ENCODE measurements at regions not wholly inside any gene's neighbourhood (a gene's known extent, or its start where the extent isn't known, plus 50 kb on each side); places are given as distances from the start of the nearest gene placed in this dataset.
A peak's percentile ranks its signal among the peaks of the same experiment; 100 is the strongest.

DNA sequence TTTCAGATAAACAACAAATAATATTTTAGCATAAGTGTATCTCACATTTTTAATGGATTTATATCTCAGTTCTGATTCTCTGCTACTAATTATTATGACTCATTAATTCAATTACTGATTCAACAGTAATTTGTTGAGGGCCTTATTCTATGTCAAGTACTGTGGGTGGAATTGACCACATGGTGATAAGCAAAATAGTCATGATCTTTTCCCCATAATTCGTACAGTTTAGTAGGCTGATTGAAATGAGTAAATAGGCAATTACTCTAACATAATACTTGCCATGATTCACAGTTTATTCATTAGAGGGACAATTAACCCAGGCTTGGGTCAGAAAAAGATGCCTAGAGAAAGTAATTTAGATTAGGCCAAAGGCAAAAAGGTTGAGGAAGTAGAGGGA, 60.9 kb upstream of the SLC4A7 start:
- no peak for DNase-seq (ENCODE audit: low read depth in 1 of 2, low spot score in 1 of 2)
- H3K9me3 ChIP-seq (ENCODE audit: low read depth), result no peaks in the 10 kb centered on the region
- H3K27me3 ChIP-seq, result no peaks in the 10 kb centered on the region
- H3K4me1 ChIP-seq (ENCODE audit: low read depth), result no peaks in the 10 kb centered on the region
- H3K27ac ChIP-seq, result no peak overlapping the region
- no peak overlapping the region for H3K4me3 ChIP-seq
- H3K36me3 ChIP-seq, result no peaks in the 10 kb centered on the region
- TF ChIP-seq, protein P1, sequence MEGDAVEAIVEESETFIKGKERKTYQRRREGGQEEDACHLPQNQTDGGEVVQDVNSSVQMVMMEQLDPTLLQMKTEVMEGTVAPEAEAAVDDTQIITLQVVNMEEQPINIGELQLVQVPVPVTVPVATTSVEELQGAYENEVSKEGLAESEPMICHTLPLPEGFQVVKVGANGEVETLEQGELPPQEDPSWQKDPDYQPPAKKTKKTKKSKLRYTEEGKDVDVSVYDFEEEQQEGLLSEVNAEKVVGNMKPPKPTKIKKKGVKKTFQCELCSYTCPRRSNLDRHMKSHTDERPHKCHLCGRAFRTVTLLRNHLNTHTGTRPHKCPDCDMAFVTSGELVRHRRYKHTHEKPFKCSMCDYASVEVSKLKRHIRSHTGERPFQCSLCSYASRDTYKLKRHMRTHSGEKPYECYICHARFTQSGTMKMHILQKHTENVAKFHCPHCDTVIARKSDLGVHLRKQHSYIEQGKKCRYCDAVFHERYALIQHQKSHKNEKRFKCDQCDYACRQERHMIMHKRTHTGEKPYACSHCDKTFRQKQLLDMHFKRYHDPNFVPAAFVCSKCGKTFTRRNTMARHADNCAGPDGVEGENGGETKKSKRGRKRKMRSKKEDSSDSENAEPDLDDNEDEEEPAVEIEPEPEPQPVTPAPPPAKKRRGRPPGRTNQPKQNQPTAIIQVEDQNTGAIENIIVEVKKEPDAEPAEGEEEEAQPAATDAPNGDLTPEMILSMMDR (IDR thresholded peaks at IDR 0.05; ENCODE audit: low read depth, low read length), result no peak

DNA sequence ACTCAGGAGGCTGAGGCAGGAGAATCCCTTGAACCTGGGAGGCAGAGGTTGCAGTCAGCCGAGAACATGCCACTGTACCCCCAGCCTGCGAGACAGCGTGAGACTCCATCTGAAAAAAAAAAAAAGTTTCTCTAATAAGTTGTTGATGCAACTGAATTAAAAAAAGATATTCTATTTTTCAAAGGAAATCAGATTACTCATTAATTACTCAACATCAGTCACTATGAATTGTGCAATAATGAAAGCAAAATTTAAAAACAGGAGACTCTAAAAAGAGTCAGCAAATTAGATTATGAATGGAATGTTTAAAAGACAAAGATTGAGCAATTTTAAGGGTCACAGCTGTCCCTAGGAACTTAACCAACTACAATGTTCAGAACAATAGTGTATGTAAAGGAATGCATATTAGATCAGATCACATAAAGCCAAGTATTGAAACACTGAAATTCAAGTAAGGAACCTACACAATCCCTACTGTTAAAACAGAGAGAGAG, 60.2 kb upstream of the SLC4A7 start:
- H3K9me3 ChIP-seq (ENCODE audit: low read depth), result no peaks in the 10 kb centered on the region
- no peaks in the 10 kb centered on the region for H3K36me3 ChIP-seq
- H3K27ac ChIP-seq, result no peak overlapping the region
- no peaks in the 10 kb centered on the region for H3K4me1 ChIP-seq (ENCODE audit: low read depth)
- DNase-seq (ENCODE audit: low read depth in 1 of 2, low spot score in 1 of 2), result peak in 1 of 2 donors; percentile 79
- H3K4me3 ChIP-seq, result no peak overlapping the region
- TF ChIP-seq, protein P1 (IDR thresholded peaks at IDR 0.05; ENCODE audit: low read depth, low read length), result no peak
- H3K27me3 ChIP-seq, result no peaks in the 10 kb centered on the region

DNA sequence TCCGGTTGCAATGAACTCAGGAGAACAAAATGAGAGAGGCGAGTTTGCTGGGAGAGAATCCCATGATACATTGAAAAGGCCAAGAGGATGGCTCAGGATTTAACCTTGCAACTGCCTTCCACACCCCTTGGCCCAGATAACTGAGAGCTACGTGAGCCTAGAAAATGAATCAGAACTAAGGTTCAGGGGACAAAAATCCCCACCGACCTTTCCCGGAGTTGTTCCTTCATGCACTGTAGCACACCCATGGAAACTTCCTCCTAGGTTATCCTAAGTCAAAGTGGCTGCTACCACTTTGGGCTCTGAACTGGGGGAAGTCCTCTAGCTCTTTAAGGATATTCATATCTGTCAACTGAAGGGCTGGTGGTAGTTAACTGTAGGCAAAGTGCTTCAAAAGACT, 58.3 kb upstream of the SLC4A7 start:
- no peaks in the 10 kb centered on the region for H3K27me3 ChIP-seq
- DNase-seq (ENCODE audit: low read depth in 1 of 2, low spot score in 1 of 2), result no peak
- no peak overlapping the region for H3K27ac ChIP-seq
- no peaks in the 10 kb centered on the region for H3K4me1 ChIP-seq (ENCODE audit: low read depth)
- no peak overlapping the region for H3K4me3 ChIP-seq
- H3K9me3 ChIP-seq (ENCODE audit: low read depth), result no peaks in the 10 kb centered on the region
- TF ChIP-seq, protein P1 (IDR thresholded peaks at IDR 0.05; ENCODE audit: low read depth, low read length), result no peak
- H3K36me3 ChIP-seq, result no peaks in the 10 kb centered on the region

- H3K27me3 ChIP-seq, result no peaks in the 10 kb centered on the region
- TF ChIP-seq, protein P1 (IDR thresholded peaks at IDR 0.05; ENCODE audit: low read depth, low read length), result no peak
- no peak for DNase-seq (ENCODE audit: low read depth in 1 of 2, low spot score in 1 of 2)
- H3K4me3 ChIP-seq, result no peak overlapping the region
- H3K27ac ChIP-seq, result no peak overlapping the region
- no peaks in the 10 kb centered on the region for H3K4me1 ChIP-seq (ENCODE audit: low read depth)
- H3K9me3 ChIP-seq (ENCODE audit: low read depth), result no peaks in the 10 kb centered on the region
- H3K36me3 ChIP-seq, result no peaks in the 10 kb centered on the region
Observed at GRCh38 chr3:27540231-27540630, 56.0 kb upstream of the SLC4A7 start.

DNA sequence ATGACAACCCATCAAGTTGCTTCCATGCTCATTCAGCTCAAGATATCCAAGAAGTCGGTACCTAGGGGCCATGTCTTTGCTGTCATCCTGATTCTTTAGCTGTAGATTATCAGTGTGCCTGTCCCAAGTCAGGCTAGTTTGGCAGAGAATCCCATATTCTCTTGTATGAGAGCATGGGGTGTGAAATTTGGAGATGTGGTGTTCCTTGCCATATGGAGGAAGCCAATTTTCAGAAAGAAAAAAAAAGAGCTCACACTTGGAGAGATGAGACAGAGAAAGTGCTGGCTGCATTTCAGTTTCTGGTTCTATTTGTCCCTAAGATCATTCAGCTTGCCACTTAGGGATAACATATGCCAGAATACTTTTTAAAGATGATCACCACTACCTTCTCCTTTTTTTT, 52.3 kb upstream of the SLC4A7 start:
- no peaks in the 10 kb centered on the region for H3K36me3 ChIP-seq
- no peaks in the 10 kb centered on the region for H3K27me3 ChIP-seq
- no peak overlapping the region for H3K27ac ChIP-seq
- no peak for DNase-seq (ENCODE audit: low read depth in 1 of 2, low spot score in 1 of 2)
- no peaks in the 10 kb centered on the region for H3K4me1 ChIP-seq (ENCODE audit: low read depth)
- H3K4me3 ChIP-seq, result no peak overlapping the region
- TF ChIP-seq, protein P1 (IDR thresholded peaks at IDR 0.05; ENCODE audit: low read depth, low read length), result no peak
- no peaks in the 10 kb centered on the region for H3K9me3 ChIP-seq (ENCODE audit: low read depth)

Measured in cardiac muscle cell (in vitro differentiated cells and primary cell).